ENCODE measurements at regions not wholly inside any gene's neighbourhood (a gene's known extent, or its start where the extent isn't known, plus 50 kb on each side); places are given as distances from the start of the nearest gene placed in this dataset.

GRCh38 chr2:39570614-39571013, 95.1 kb upstream of the TMEM178A start:
- H3K4me3 ChIP-seq (ENCODE audit: low read length, poor library complexity, severe bottlenecking): no peak overlapping the region
- H3K36me3 ChIP-seq (ENCODE audit: insufficient read depth, low read length): no peaks in the 10 kb centered on the region
- TF ChIP-seq CTCF (conservative IDR thresholded peaks at IDR 0.05; ENCODE audit: low read length) (no peak), EZH2phosphoT487 (IDR thresholded peaks at IDR 0.05; ENCODE audit: borderline replicate concordance) (no peak)
- H3K4me2 ChIP-seq (ENCODE audit: low read depth, low read length, poor library complexity, severe bottlenecking): no peak overlapping the region
- H3K79me2 ChIP-seq (ENCODE audit: insufficient read depth, low read length): no peaks in the 10 kb centered on the region
- no peaks in the 10 kb centered on the region for H3K27me3 ChIP-seq (ENCODE audit: insufficient read depth, low read length, poor library complexity, severe bottlenecking)
- H3F3A ChIP-seq (ENCODE audit: low read depth): no peaks in the 10 kb centered on the region
- H3K9ac ChIP-seq (ENCODE audit: low read depth, low read length, poor library complexity, severe bottlenecking): no peak overlapping the region
- H3K9me2 ChIP-seq (replicated peaks; ENCODE audit: low read depth, low read length): no peaks in the 10 kb centered on the region
- H4K20me1 ChIP-seq (ENCODE audit: insufficient read depth, low read length, poor library complexity, severe bottlenecking): no peaks in the 10 kb centered on the region
- H3K4me1 ChIP-seq (ENCODE audit: insufficient read depth, low read length, poor library complexity, severe bottlenecking): no peaks in the 10 kb centered on the region
- no peaks in the 10 kb centered on the region for H3K9me3 ChIP-seq (ENCODE audit: insufficient read depth, low read depth, low read length)
- no peak overlapping the region for H2AFZ ChIP-seq (ENCODE audit: low read length)

- no peaks in the 10 kb centered on the region for H3K9me3 ChIP-seq (ENCODE audit: insufficient read depth, low read depth, low read length)
- H3K79me2 ChIP-seq (ENCODE audit: insufficient read depth, low read length): no peaks in the 10 kb centered on the region
- no peaks in the 10 kb centered on the region for H4K20me1 ChIP-seq (ENCODE audit: insufficient read depth, low read length, poor library complexity, severe bottlenecking)
- H3K4me1 ChIP-seq (ENCODE audit: insufficient read depth, low read length, poor library complexity, severe bottlenecking): no peaks in the 10 kb centered on the region
- no peaks in the 10 kb centered on the region for H3K9me2 ChIP-seq (replicated peaks; ENCODE audit: low read depth, low read length)
- no peak overlapping the region for H3K4me2 ChIP-seq (ENCODE audit: low read depth, low read length, poor library complexity, severe bottlenecking)
- TF ChIP-seq EZH2phosphoT487 (IDR thresholded peaks at IDR 0.05; ENCODE audit: borderline replicate concordance) (no peak), CTCF (conservative IDR thresholded peaks at IDR 0.05; ENCODE audit: low read length) (no peak)
- no peaks in the 10 kb centered on the region for H3F3A ChIP-seq (ENCODE audit: low read depth)
- H3K9ac ChIP-seq (ENCODE audit: low read depth, low read length, poor library complexity, severe bottlenecking): no peak overlapping the region
- H3K27me3 ChIP-seq (ENCODE audit: insufficient read depth, low read length, poor library complexity, severe bottlenecking): no peaks in the 10 kb centered on the region
- H3K4me3 ChIP-seq (ENCODE audit: low read length, poor library complexity, severe bottlenecking): no peak overlapping the region
- no peak overlapping the region for H2AFZ ChIP-seq (ENCODE audit: low read length)
- no peaks in the 10 kb centered on the region for H3K36me3 ChIP-seq (ENCODE audit: insufficient read depth, low read length)
Measured at GRCh38 chr2:39571111-39571731, 94.5 kb upstream of the TMEM178A start.

DNA sequence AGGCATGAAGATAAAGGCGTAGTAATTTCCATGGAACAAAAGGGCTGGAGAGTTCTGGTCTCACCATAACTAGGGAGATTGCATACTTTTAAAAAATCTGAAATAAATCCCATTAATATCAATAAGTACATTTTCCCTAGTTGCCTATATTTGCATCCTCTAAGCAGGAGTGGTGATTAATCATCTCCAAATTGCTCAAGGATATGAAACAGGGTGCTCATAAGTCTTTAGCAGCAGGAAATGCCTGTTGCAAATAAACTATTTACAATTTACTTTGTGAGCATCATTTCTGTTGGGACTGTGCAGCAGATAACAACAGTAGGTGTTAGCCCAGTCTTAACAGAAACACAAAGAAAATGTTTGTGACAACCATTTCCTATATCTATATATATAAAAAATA, 92.4 kb upstream of the TMEM178A start:
- no peaks in the 10 kb centered on the region for H3K9me2 ChIP-seq (replicated peaks; ENCODE audit: low read depth, low read length)
- no peaks in the 10 kb centered on the region for H3F3A ChIP-seq (ENCODE audit: low read depth)
- H3K79me2 ChIP-seq (ENCODE audit: insufficient read depth, low read length): no peaks in the 10 kb centered on the region
- no peaks in the 10 kb centered on the region for H3K36me3 ChIP-seq (ENCODE audit: insufficient read depth, low read length)
- H3K9ac ChIP-seq (ENCODE audit: low read depth, low read length, poor library complexity, severe bottlenecking): no peak overlapping the region
- no peak overlapping the region for H3K4me2 ChIP-seq (ENCODE audit: low read depth, low read length, poor library complexity, severe bottlenecking)
- H3K9me3 ChIP-seq (ENCODE audit: insufficient read depth, low read depth, low read length): no peaks in the 10 kb centered on the region
- no peak overlapping the region for H2AFZ ChIP-seq (ENCODE audit: low read length)
- no peak overlapping the region for H3K4me3 ChIP-seq (ENCODE audit: low read length, poor library complexity, severe bottlenecking)
- TF ChIP-seq EZH2phosphoT487 (IDR thresholded peaks at IDR 0.05; ENCODE audit: borderline replicate concordance): no peak
- TF ChIP-seq CTCF (conservative IDR thresholded peaks at IDR 0.05; ENCODE audit: low read length): no peak
- no peaks in the 10 kb centered on the region for H3K4me1 ChIP-seq (ENCODE audit: insufficient read depth, low read length, poor library complexity, severe bottlenecking)
- no peaks in the 10 kb centered on the region for H4K20me1 ChIP-seq (ENCODE audit: insufficient read depth, low read length, poor library complexity, severe bottlenecking)
- no peaks in the 10 kb centered on the region for H3K27me3 ChIP-seq (ENCODE audit: insufficient read depth, low read length, poor library complexity, severe bottlenecking)

Measured in Loucy (cell line).